Epithelial cell of proximal tubule (primary cell): ENCODE measurements at regions not wholly inside any gene's neighbourhood (a gene's known extent, or its start where the extent isn't known, plus 50 kb on each side); places are given as distances from the start of the nearest gene placed in this dataset.

Experiments used
- DNase-seq: peaks from one replicate; pipeline ENCODE4 v3.0.0-alpha.2; 2011; ENCODE audit warnings: low read depth
- H3K4me3 ChIP-seq: 2 replicates; pipeline ENCODE4 v1.5.1; 2011; ENCODE audit warnings: low read depth, mild to moderate bottlenecking, low read length
- CTCF ChIP-seq: conservative IDR thresholded peaks from 2 replicates; pipeline ENCODE4 v1.5.1; 2012; ENCODE audit warnings: low read depth, mild to moderate bottlenecking, low read length

GRCh38 chr21:15330872-15331271, 266.1 kb upstream of the NRIP1 start:
- no peak for TF ChIP-seq CTCF
- no peak overlapping the region for H3K4me3 ChIP-seq
- DNase-seq: no peak

GRCh38 chr21:15332572-15332971, 267.8 kb upstream of the NRIP1 start:
- TF ChIP-seq CTCF: no peak
- H3K4me3 ChIP-seq: no peak overlapping the region
- no peak for DNase-seq

GRCh38 chr21:15333136-15333710, 268.4 kb upstream of the NRIP1 start:
- no peak overlapping the region for H3K4me3 ChIP-seq
- no peak for DNase-seq
- no peak for TF ChIP-seq CTCF

- no peak overlapping the region for H3K4me3 ChIP-seq
- TF ChIP-seq CTCF: no peak
These were observed 269.2 kb upstream of the NRIP1 start for GRCh38 chr21:15333951-15334350.

GRCh38 chr21:15343066-15343465, 278.3 kb upstream of the NRIP1 start:
- DNase-seq: no peak
- no peak for TF ChIP-seq CTCF
- no peak overlapping the region for H3K4me3 ChIP-seq

More at GRCh38 chr21:15333951-15334350, 269.2 kb upstream of the NRIP1 start:
- no peak for DNase-seq

- no peak overlapping the region for H3K4me3 ChIP-seq
- no peak for DNase-seq
- TF ChIP-seq CTCF: no peak
These were observed 287.2 kb upstream of the NRIP1 start for GRCh38 chr21:15352009-15352408.

GRCh38 chr21:15353546-15353945, 288.7 kb upstream of the NRIP1 start:
- TF ChIP-seq CTCF: no peak
- DNase-seq: no peak
- no peak overlapping the region for H3K4me3 ChIP-seq
